Esophagus squamous epithelium (tissue), 5 donors: ENCODE measurements at regions not wholly inside any gene's neighbourhood (a gene's known extent, or its start where the extent isn't known, plus 50 kb on each side); places are given as distances from the start of the nearest gene placed in this dataset.

Experiments
- DNase-seq: peaks from one replicate; lab custom pipeline; 2025; lab: John Stamatoyannopoulos, UW
- H3K27ac ChIP-seq, 4 donors: fragments of 200-600 bp; sonication (generic); one replicate each; pipeline ENCODE4 v1.5.1; 2016 to 2019; ENCODE audit warnings: mild to moderate bottlenecking in 1 of 4
- H3K27me3 ChIP-seq, 4 donors: fragments of 200-600 bp; sonication (generic); 1 replicate in 3 of 4; 2 replicates in 1 of 4; pipeline versions ENCODE4 v1.5.1 to v1.6.0; 2017 to 2021; ENCODE audit warnings: antibody characterized with exemption in 1 of 4
- H3K36me3 ChIP-seq, 3 donors: fragments of 200-600 bp; sonication (generic); one replicate each; pipeline ENCODE4 v1.5.1; 2016 to 2019
- H3K4me1 ChIP-seq, 3 donors: fragments of 200-600 bp; sonication (generic); one replicate each; pipeline ENCODE4 v1.5.1; 2017 to 2019
- H3K4me3 ChIP-seq, 4 donors: fragments of 200-600 bp; sonication (generic); 1 replicate in 3 of 4; 2 replicates in 1 of 4; pipeline ENCODE4 v1.5.1; 2016 to 2019; ENCODE audit warnings: mild to moderate bottlenecking in 2 of 4, moderate library complexity in 1 of 4
- H3K9me3 ChIP-seq, 3 donors: fragments of 200-600 bp; sonication (generic); one replicate each; pipeline ENCODE4 v1.5.1; 2016 to 2019
- CTCF ChIP-seq, 6 experiments: fragments of 450-650 bp in 4 of 6; fragments of 200-600 bp in 2 of 6; sonication (generic) in 2 of 6; IDR thresholded peaks; one replicate each; pipeline ENCODE4 v1.5.1; 2016 to 2019; ENCODE audit warnings: antibody characterized with exemption in 6 of 6, mild to moderate bottlenecking in 4 of 6, moderate library complexity in 4 of 6
- POLR2A ChIP-seq, 4 donors: fragments of 450-650 bp; IDR thresholded peaks; one replicate each; pipeline ENCODE4 v1.6.1; 2017; ENCODE audit warnings: antibody characterized with exemption in 4 of 4, mild to moderate bottlenecking in 4 of 4, moderate library complexity in 3 of 4
- WGBS, 2 donors: methylation state at CpG; one replicate each; pipeline ENCODE4 v1.1.5; 2018; 5-methylcytosine and 5-hydroxymethylcytosine counted together
- intact Hi-C: fragments of 100-400 bp; cut with DNase I; formaldehyde crosslinking; loops from one replicate; pipeline ENCODE4 v1.15.0; 2022
- donor health status: DM: yes; HTN: yes; CAD: no.

- intact Hi-C loops, result loop anchor here (5.0 kb wide), 1 partner anchor 202 kb away; no protein-coding TSS in a partner anchor
- H3K27me3 ChIP-seq, result no peaks in the 10 kb centered on the region
- no peak overlapping the region for H3K27ac ChIP-seq
- no peak for DNase-seq
- no peaks in the 10 kb centered on the region for H3K36me3 ChIP-seq
- no peak overlapping the region for H3K4me3 ChIP-seq
- WGBS, 2 donors, result 42% methylated on average over 3 of the region's 3 CpGs
- no peaks in the 10 kb centered on the region for H3K9me3 ChIP-seq
- no peaks in the 10 kb centered on the region for H3K4me1 ChIP-seq
- TF ChIP-seq POLR2A (IDR thresholded peaks at IDR 0.05), result no peak
- no peak for TF ChIP-seq CTCF (IDR thresholded peaks at IDR 0.05)
Measured at GRCh38 chr5:42059291-42059690, 134.2 kb downstream of the FBXO4 start.

- intact Hi-C loops, result loop anchor here (5.0 kb wide), 1 partner anchor 203 kb away; no protein-coding TSS in a partner anchor
- no peaks in the 10 kb centered on the region for H3K4me1 ChIP-seq
- no peak for TF ChIP-seq POLR2A (IDR thresholded peaks at IDR 0.05)
- TF ChIP-seq CTCF (IDR thresholded peaks at IDR 0.05), result no peak
- no peak overlapping the region for H3K27ac ChIP-seq
- H3K9me3 ChIP-seq, result no peaks in the 10 kb centered on the region
- DNase-seq, result no peak
- 80 to 88% methylated on average over 12 to 14 of the region's 16 CpGs for WGBS, 2 donors
- no peaks in the 10 kb centered on the region for H3K36me3 ChIP-seq
- H3K4me3 ChIP-seq, result no peak overlapping the region
- no peaks in the 10 kb centered on the region for H3K27me3 ChIP-seq
Measured at GRCh38 chr5:42059778-42060464, 134.8 kb downstream of the FBXO4 start.

- TF ChIP-seq POLR2A (IDR thresholded peaks at IDR 0.05), result no peak
- TF ChIP-seq CTCF (IDR thresholded peaks at IDR 0.05), result no peak
- Histone ChIP-seq H3K27ac (no peak overlapping the region), H3K4me1 (no peaks in the 10 kb centered on the region)
Measured at GRCh38 chr5:42061121-42061520, 136.0 kb downstream of the FBXO4 start.

GRCh38 chr5:42064821-42065220 lies 139.7 kb downstream of the FBXO4 start:
- Histone ChIP-seq H3K4me3 (no peak overlapping the region), H3K27ac (no peak overlapping the region), H3K27me3 (no peaks in the 10 kb centered on the region), H3K36me3 (no peaks in the 10 kb centered on the region), H3K9me3 (no peaks in the 10 kb centered on the region), H3K4me1 (no peaks in the 10 kb centered on the region)
- TF ChIP-seq POLR2A (IDR thresholded peaks at IDR 0.05), result no peak
- no peak for TF ChIP-seq CTCF (IDR thresholded peaks at IDR 0.05)
- intact Hi-C loops, result no loop called here
- no peak for DNase-seq

More at GRCh38 chr5:42061121-42061520, 136.0 kb downstream of the FBXO4 start:
- WGBS, 2 donors, result 38 to 56% methylated on average over 3 of the region's 3 CpGs
- H3K36me3 ChIP-seq, result no peaks in the 10 kb centered on the region
- H3K4me3 ChIP-seq, result no peak overlapping the region
- no peaks in the 10 kb centered on the region for H3K27me3 ChIP-seq
- DNase-seq, result no peak
- no peaks in the 10 kb centered on the region for H3K9me3 ChIP-seq
- intact Hi-C loops, result no loop called here

- H3K27ac ChIP-seq, result no peak overlapping the region
- H3K4me3 ChIP-seq, result no peak overlapping the region
- WGBS, 2 donors, result 61 to 68% methylated on average over 3 of the region's 3 CpGs
- no peaks in the 10 kb centered on the region for H3K27me3 ChIP-seq
- TF ChIP-seq POLR2A (IDR thresholded peaks at IDR 0.05), result no peak
- no peak for TF ChIP-seq CTCF (IDR thresholded peaks at IDR 0.05)
- no peaks in the 10 kb centered on the region for H3K9me3 ChIP-seq
- H3K36me3 ChIP-seq, result no peaks in the 10 kb centered on the region
- intact Hi-C loops, result no loop called here
- no peaks in the 10 kb centered on the region for H3K4me1 ChIP-seq
- DNase-seq, result no peak
Measured at GRCh38 chr5:42066131-42066530, 141.1 kb downstream of the FBXO4 start.
